H1 (cell line): ENCODE measurements at regions not wholly inside any gene's neighbourhood (a gene's known extent, or its start where the extent isn't known, plus 50 kb on each side); places are given as distances from the start of the nearest gene placed in this dataset.

Experiments
- CTCF ChIA-PET: fragments of 300-600 bp; sonication (Branson Sonifier 250); formaldehyde crosslinking; loops from one replicate; lab custom pipeline; 2021; ENCODE audit not compliant: partially characterized antibody; lab: Charles Lee
- POLR2A ChIA-PET: fragments of 300-600 bp; sonication (Branson Sonifier 250); formaldehyde crosslinking; loops from one replicate; lab custom pipeline; 2021; ENCODE audit warnings: inconsistent platforms; ENCODE audit not compliant: partially characterized antibody; lab: Charles Lee
- DNase-seq, 2 experiments: peaks; one replicate each; pipeline versions ENCODE4 v3.0.0 to v3.0.0-alpha.2; 2010 to 2022; ENCODE audit warnings: low spot score in 2 of 2, low read depth in 1 of 2, mixed read lengths in 1 of 2
- FAIRE-seq: peaks from 2 replicates; lab custom pipeline; 2011; peaks lifted over from hg19 to GRCh38; lab: Jason Lieb, UNC
- H2AFZ ChIP-seq: 2 replicates; pipeline ENCODE4 v1.8.1; 2012; ENCODE audit warnings: low read length, inconsistent platforms
- H2AK5ac ChIP-seq: 2 replicates; pipeline ENCODE4 v1.6.1; 2013; ENCODE audit warnings: low read depth, low read length
- H2BK120ac ChIP-seq: replicated peaks from 2 replicates; pipeline ENCODE3; 2013; ENCODE audit warnings: low read depth, low read length, inconsistent platforms
- H2BK12ac ChIP-seq: 2 replicates; pipeline ENCODE4 v1.6.1; 2013; ENCODE audit warnings: low read depth, low read length
- H2BK15ac ChIP-seq: 2 replicates; pipeline ENCODE4 v1.6.1; 2013; ENCODE audit warnings: low read length
- H2BK20ac ChIP-seq: 2 replicates; pipeline ENCODE4 v1.6.1; 2013; ENCODE audit warnings: low read length
- H2BK5ac ChIP-seq: 2 replicates; pipeline ENCODE4 v1.6.1; 2013; ENCODE audit warnings: low read depth, low read length
- H3K14ac ChIP-seq: 2 replicates; pipeline ENCODE4 v1.6.1; 2013; ENCODE audit warnings: inconsistent platforms; ENCODE audit not compliant: insufficient read length
- H3K18ac ChIP-seq: 2 replicates; pipeline ENCODE4 v1.6.1; 2013; ENCODE audit warnings: low read length; ENCODE audit errors: extremely low read depth
- H3K23ac ChIP-seq: 2 replicates; pipeline ENCODE4 v1.6.1; 2013; ENCODE audit warnings: inconsistent platforms; ENCODE audit not compliant: insufficient read length
- H3K23me2 ChIP-seq: 2 replicates; pipeline ENCODE4 v1.6.1; 2013; ENCODE audit warnings: low read depth, low read length
- H3K27ac ChIP-seq: 2 replicates; pipeline ENCODE4 v1.6.1; 2011; ENCODE audit warnings: low read depth, low read length, inconsistent platforms
- H3K27me3 ChIP-seq, 4 experiments: replicated peaks in 1 of 4; 1 replicate in 1 of 4; 2 replicates in 3 of 4; pipeline versions ENCODE4 v1.6.1 to v1.8.1; 2011 to 2013; ENCODE audit warnings: low read length in 3 of 4, mild to moderate bottlenecking in 3 of 4, inconsistent platforms in 2 of 4, mixed read lengths in 2 of 4, moderate library complexity in 1 of 4; ENCODE audit not compliant: control insufficient read depth in 3 of 4, insufficient read depth in 3 of 4; ENCODE audit errors: extremely low read depth in 1 of 4
- H3K36me3 ChIP-seq, 4 experiments: 2 replicates each; pipeline versions ENCODE4 v1.6.1 to v1.8.1; 2011 to 2013; ENCODE audit warnings: mild to moderate bottlenecking in 4 of 4, low read length in 3 of 4, moderate library complexity in 2 of 4, control low read depth in 1 of 4, inconsistent platforms in 1 of 4; ENCODE audit not compliant: insufficient read depth in 4 of 4, control insufficient read depth in 2 of 4
- H3K4ac ChIP-seq: replicated peaks from 2 replicates; pipeline ENCODE3; 2013; ENCODE audit warnings: low read length, low read depth, mixed read lengths, inconsistent platforms; ENCODE audit not compliant: insufficient read length
- H3K4me1 ChIP-seq, 4 experiments: replicated peaks in 1 of 4; 1 replicate in 1 of 4; 2 replicates in 3 of 4; pipeline versions ENCODE4 v1.6.1 to v1.8.1; 2011 to 2013; ENCODE audit warnings: low read length in 3 of 4, inconsistent platforms in 2 of 4, mixed read lengths in 1 of 4; ENCODE audit not compliant: insufficient read depth in 4 of 4, control insufficient read depth in 3 of 4
- H3K4me2 ChIP-seq, 2 experiments: 2 replicates each; pipeline versions ENCODE4 v1.6.1 to v1.8.1; 2011 to 2013; ENCODE audit warnings: low read depth in 2 of 2, low read length in 2 of 2, control low read depth in 1 of 2, inconsistent platforms in 1 of 2, mild to moderate bottlenecking in 1 of 2; ENCODE audit not compliant: insufficient read depth in 1 of 2
- H3K4me3 ChIP-seq, 4 experiments: fragments of 200-600, 300-600 bp in 1 of 4; sonication (generic), shearing (Covaris generic), sonication (Bioruptor Twin) in 1 of 4; 2 replicates each; pipeline versions ENCODE4 v1.5.1 to v1.8.1; 2011 to 2016; ENCODE audit warnings: low read length in 4 of 4, low read depth in 3 of 4, control low read depth in 2 of 4, inconsistent platforms in 2 of 4, mild to moderate bottlenecking in 2 of 4, mixed read lengths in 1 of 4, moderate library complexity in 1 of 4; ENCODE audit not compliant: insufficient read depth in 2 of 4; ENCODE audit errors: extremely low read depth in 1 of 4
- H3K56ac ChIP-seq: replicated peaks from 2 replicates; pipeline ENCODE3; 2013; ENCODE audit warnings: low read depth, mild to moderate bottlenecking, mixed read lengths, low read length, inconsistent platforms; ENCODE audit not compliant: insufficient read length
- H3K79me1 ChIP-seq: 2 replicates; pipeline ENCODE4 v1.6.1; 2013; ENCODE audit warnings: low read depth, low read length, control low read depth
- H3K79me2 ChIP-seq, 2 experiments: 2 replicates each; pipeline versions ENCODE4 v1.6.1 to v1.8.1; 2012 to 2013; ENCODE audit warnings: low read length in 2 of 2, mild to moderate bottlenecking in 2 of 2, inconsistent platforms in 1 of 2; ENCODE audit not compliant: insufficient read depth in 2 of 2, control insufficient read depth in 1 of 2
- H3K9ac ChIP-seq, 4 experiments: replicated peaks in 1 of 4; 1 replicate in 1 of 4; 2 replicates in 3 of 4; pipeline versions ENCODE4 v1.6.1 to v1.8.1; 2011 to 2013; ENCODE audit warnings: low read depth in 3 of 4, low read length in 3 of 4, control low read depth in 2 of 4, mild to moderate bottlenecking in 2 of 4, moderate library complexity in 2 of 4, inconsistent platforms in 1 of 4; ENCODE audit errors: extremely low read depth in 1 of 4
- H3K9me3 ChIP-seq, 2 experiments: 2 replicates each; pipeline versions ENCODE4 v1.6.1 to v1.8.1; 2012 to 2013; ENCODE audit warnings: mild to moderate bottlenecking in 2 of 2, moderate library complexity in 2 of 2, control low read depth in 1 of 2, inconsistent platforms in 1 of 2, low read depth in 1 of 2, low read length in 1 of 2, mixed read lengths in 1 of 2; ENCODE audit not compliant: insufficient read depth in 2 of 2
- H4K20me1 ChIP-seq, 2 experiments: replicated peaks in 1 of 2; 2 replicates each; pipeline versions ENCODE3 to v1.8.1; 2011 to 2013; ENCODE audit warnings: inconsistent platforms in 2 of 2, low read length in 2 of 2, mild to moderate bottlenecking in 1 of 2; ENCODE audit not compliant: insufficient read depth in 2 of 2, control insufficient read depth in 1 of 2
- H4K5ac ChIP-seq: 2 replicates; pipeline ENCODE4 v1.6.1; 2013; ENCODE audit warnings: low read length, low read depth, mixed read lengths, inconsistent platforms; ENCODE audit not compliant: insufficient read length
- H4K8ac ChIP-seq: 2 replicates; pipeline ENCODE4 v1.8.0; 2013; ENCODE audit warnings: mild to moderate bottlenecking, moderate library complexity, low read length, inconsistent platforms; ENCODE audit not compliant: insufficient read depth; ENCODE audit errors: extremely low read depth
- H4K91ac ChIP-seq: replicated peaks from 2 replicates; pipeline ENCODE3; 2013; ENCODE audit warnings: low read length, mixed read lengths, inconsistent platforms; ENCODE audit not compliant: insufficient read length
- CHD1 ChIP-seq: IDR thresholded peaks from 2 replicates; pipeline ENCODE4 v1.6.1; 2012; ENCODE audit warnings: low read depth, low read length, improper control_type of control experiment
- CTCF ChIP-seq, 3 experiments: IDR thresholded peaks; 1 replicate in 2 of 3; 2 replicates in 1 of 3; pipeline versions ENCODE4 v1.5.1 to v1.6.1; 2011; ENCODE audit warnings: low read length in 3 of 3, mild to moderate bottlenecking in 3 of 3, inconsistent platforms in 2 of 3, low read depth in 1 of 3, moderate library complexity in 1 of 3; ENCODE audit not compliant: insufficient read depth in 1 of 3; ENCODE audit errors: control extremely low read depth in 1 of 3
- FOSL1 ChIP-seq: IDR thresholded peaks from 2 replicates; pipeline ENCODE4 v1.6.1; 2011; ENCODE audit warnings: mild to moderate bottlenecking, low read depth, low read length, moderate library complexity; ENCODE audit not compliant: insufficient read depth
- GTF2F1 ChIP-seq: IDR thresholded peaks from 2 replicates; pipeline ENCODE4 v1.6.1; 2012; ENCODE audit warnings: low read depth, low read length, improper control_type of control experiment, borderline replicate concordance
- HDAC6 ChIP-seq: IDR thresholded peaks from one replicate; pipeline ENCODE4 v1.7.1; 2012; ENCODE audit warnings: low read depth, mild to moderate bottlenecking, inconsistent platforms, low read length, moderate library complexity
- SIN3A ChIP-seq, 2 experiments: IDR thresholded peaks in 1 of 2; conservative IDR thresholded peaks in 1 of 2; 2 replicates each; pipeline ENCODE4 v1.6.1; 2011 to 2012; ENCODE audit warnings: low read length in 2 of 2, improper control_type of control experiment in 1 of 2, low read depth in 1 of 2, mild to moderate bottlenecking in 1 of 2
- SIRT6 ChIP-seq: IDR thresholded peaks from one replicate; pipeline ENCODE4 v1.7.1; 2012; ENCODE audit warnings: low read length, inconsistent platforms
- SP2 ChIP-seq: IDR thresholded peaks from 2 replicates; pipeline ENCODE4 v1.6.1; 2012; ENCODE audit warnings: mild to moderate bottlenecking, low read length, inconsistent platforms
- SRF ChIP-seq: IDR thresholded peaks from 2 replicates; pipeline ENCODE4 v1.6.1; 2011; ENCODE audit warnings: mild to moderate bottlenecking, low read depth, low read length, moderate library complexity
- TEAD4 ChIP-seq: IDR thresholded peaks from 2 replicates; pipeline ENCODE4 v1.6.1; 2012; ENCODE audit warnings: low read depth, low read length, inconsistent platforms, mixed read lengths
- WGBS, 2 experiments: shearing (Covaris generic) in 1 of 2; methylation state at CpG; one replicate each; pipeline versions ENCODE4 v1.1.6 to v1.1.7; 2013 to 2015; ENCODE audit warnings: low lambda C conversion rate in 2 of 2, mixed read lengths in 2 of 2, inconsistent platforms in 1 of 2, low coverage in 1 of 2, missing lambda C conversion rate in 1 of 2; ENCODE audit not compliant: insufficient replicate concordance in 2 of 2, insufficient coverage in 1 of 2, insufficient read length in 1 of 2; ENCODE audit errors: extremely low coverage in 1 of 2, missing lambda C conversion rate in 1 of 2; 5-methylcytosine and 5-hydroxymethylcytosine counted together

- no peak overlapping the region for H4K8ac ChIP-seq
- no peaks in the 10 kb centered on the region for H3K9me3 ChIP-seq
- POLR2A ChIA-PET = interaction anchor here (0.7 kb wide), 1 partner anchor 121 kb away, joined by 3 read pairs; no protein-coding TSS in a partner anchor
- H4K20me1 ChIP-seq = no peaks in the 10 kb centered on the region
- H3K23ac ChIP-seq = no peak overlapping the region
- H3K79me2 ChIP-seq = no peaks in the 10 kb centered on the region
- H3K18ac ChIP-seq = no peak overlapping the region
- H4K91ac ChIP-seq = no peak overlapping the region
- no peak overlapping the region for H2AFZ ChIP-seq
- H3K79me1 ChIP-seq = no peaks in the 10 kb centered on the region
- H3K14ac ChIP-seq = no peak overlapping the region
- H3K36me3 ChIP-seq = no peaks in the 10 kb centered on the region
- H2BK5ac ChIP-seq = no peak overlapping the region
- TF ChIP-seq HDAC6 (no peak), SIN3A (conservative IDR thresholded peaks at IDR 0.05 in 1 of 2, IDR thresholded peaks at IDR 0.05 in 1 of 2; ENCODE audit: low read depth in 1 of 2, low read length in 2 of 2) (no peak), CHD1 (no peak), CTCF (IDR thresholded peaks at IDR 0.05; ENCODE audit: control extremely low read depth in 1 of 3, insufficient read depth in 1 of 3, low read depth in 1 of 3, low read length in 3 of 3) (no peak), SRF (no peak), SP2 (no peak), TEAD4 (no peak), GTF2F1 (no peak), SIRT6 (no peak), FOSL1 (no peak)
- DNase-seq (no peak), FAIRE-seq (no peak)
- H3K27me3 ChIP-seq = no peaks in the 10 kb centered on the region
- no peak overlapping the region for H4K5ac ChIP-seq
- H2BK12ac ChIP-seq = no peak overlapping the region
- H3K4me3 ChIP-seq = no peak overlapping the region
- CTCF ChIA-PET = interaction anchor here (1.1 to 1.6 kb wide), 3 partner anchors 8 to 75 kb away, joined by 3 to 4 read pairs (median 3); no protein-coding TSS in a partner anchor
- no peak overlapping the region for H2BK20ac ChIP-seq
- H3K27ac ChIP-seq = no peak overlapping the region
- H3K23me2 ChIP-seq = no peaks in the 10 kb centered on the region
- H3K4ac ChIP-seq = no peak overlapping the region
- H3K4me1 ChIP-seq = peaks cover 0 to 9% (median 6%) of the 10 kb centered on the region in 4 experiments; a peak in 3 of 7 replicates
- no peak overlapping the region for H2BK120ac ChIP-seq
- H3K4me2 ChIP-seq = no peak overlapping the region
- no peak overlapping the region for H3K9ac ChIP-seq
- 90% methylated on average over 3 of the region's 3 CpGs; no CpG with 5 or more reads in 1 of the 2 experiments for WGBS, 2 experiments
- H2BK15ac ChIP-seq = no peak overlapping the region
- H2AK5ac ChIP-seq = no peak overlapping the region
- H3K56ac ChIP-seq = no peak overlapping the region
Observed at GRCh38 chr14:56881181-56881580, 70.9 kb upstream of the OTX2 start.
